Aorta (tissue), 5 donors: ENCODE measurements at regions not wholly inside any gene's neighbourhood (a gene's known extent, or its start where the extent isn't known, plus 50 kb on each side); places are given as distances from the start of the nearest gene placed in this dataset.
A peak's percentile ranks its signal among the peaks of the same experiment; 100 is the strongest.

Experiments used
- ATAC-seq: fragments of 200-7000 bp; cut with Tn5 transposase; one replicate; pipeline ENCODE4 v1.9.1; 2022; ENCODE audit warnings: moderate library complexity; ENCODE audit not compliant: low FRiP score
- DNase-seq, 2 donors: peaks; one replicate each; pipeline ENCODE4 v3.0.0-alpha.2; 2020
- H3K27ac ChIP-seq, 2 donors: one replicate each; pipeline ENCODE4 v1.5.1; 2013; ENCODE audit warnings: low read length in 2 of 2, mild to moderate bottlenecking in 2 of 2, moderate library complexity in 2 of 2, control low read depth in 1 of 2, inconsistent platforms in 1 of 2, low read depth in 1 of 2
- H3K27me3 ChIP-seq, 2 donors: one replicate each; pipeline ENCODE4 v1.6.1; 2013; ENCODE audit warnings: control low read depth in 1 of 2, low read length in 1 of 2, mild to moderate bottlenecking in 1 of 2, moderate library complexity in 1 of 2; ENCODE audit not compliant: insufficient read depth in 2 of 2, control insufficient read depth in 1 of 2
- H3K36me3 ChIP-seq, 2 donors: one replicate each; pipeline ENCODE4 v1.6.1; 2013; ENCODE audit warnings: control low read depth in 1 of 2, low read length in 1 of 2, mild to moderate bottlenecking in 1 of 2; ENCODE audit not compliant: insufficient read depth in 2 of 2, control insufficient read depth in 1 of 2
- H3K4me1 ChIP-seq, 2 donors: one replicate each; pipeline ENCODE4 v1.6.1; 2013; ENCODE audit warnings: low read length in 2 of 2, control low read depth in 1 of 2, mild to moderate bottlenecking in 1 of 2, moderate library complexity in 1 of 2; ENCODE audit not compliant: insufficient read depth in 2 of 2, control insufficient read depth in 1 of 2
- H3K4me3 ChIP-seq, 2 donors: one replicate each; pipeline ENCODE4 v1.5.1; 2013; ENCODE audit warnings: low read length in 2 of 2, control low read depth in 1 of 2, mild to moderate bottlenecking in 1 of 2
- H3K9me3 ChIP-seq: one replicate; pipeline ENCODE4 v1.6.1; 2013; ENCODE audit warnings: mild to moderate bottlenecking, low read length; ENCODE audit not compliant: control insufficient read depth
- WGBS, 2 donors: extraction: QIAGEN DNeasy Blood & Tissue Kit; methylation state at CpG; one replicate each; pipeline ENCODE4 v1.1.7; 2013; 5-methylcytosine and 5-hydroxymethylcytosine counted together
- intact Hi-C, 2 donors: fragments of 100-400 bp; cut with DNase I; formaldehyde crosslinking; loops; one replicate each; pipeline versions ENCODE4 v1.14.2 to v1.15.0; 2022
- donor health status: healthy with polysubstance abuse.
- donor health status: Bipolar disorder and iron deficiency.
- donor health status: DM: no; HTN: no; CAD: no.
- donor health status: DM: no; HTN: no; CAD: no.
- donor health status: DM: yes; HTN: yes; CAD: no.

GRCh38 chr1:239807361-239807760, 284.3 kb upstream of the FMN2 start:
- Histone ChIP-seq H3K4me1 (peaks cover 0 to 3% of the 10 kb centered on the region in 2 donors), H3K4me3 (no peak overlapping the region), H3K9me3 (no peaks in the 10 kb centered on the region), H3K36me3 (no peaks in the 10 kb centered on the region), H3K27ac (no peak overlapping the region), H3K27me3 (no peaks in the 10 kb centered on the region)
- DNase-seq (no peak), ATAC-seq (no peak)
- intact Hi-C loops = no loop called here

DNA sequence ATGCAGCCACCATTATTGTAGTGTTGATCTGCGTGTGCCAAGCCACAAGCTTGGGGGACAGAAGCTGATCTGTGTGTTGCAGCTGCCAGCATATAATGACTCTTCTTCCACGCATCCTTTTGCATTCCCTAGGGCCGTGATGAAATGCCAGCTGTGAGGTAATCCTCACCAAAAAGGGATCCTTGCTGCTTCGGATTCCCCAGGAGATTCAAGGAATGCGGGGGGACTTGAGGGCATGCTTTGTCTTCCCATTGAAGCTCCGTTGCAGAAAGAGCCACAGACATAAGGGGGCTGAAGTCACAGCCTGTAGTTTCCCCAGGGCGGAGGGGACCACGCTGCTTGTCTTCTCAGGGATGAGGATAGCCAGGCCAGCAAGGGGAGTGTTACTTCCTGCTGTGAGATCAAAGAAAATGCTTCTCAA, 281.6 kb upstream of the FMN2 start:
- H3K4me3 ChIP-seq = no peak overlapping the region
- H3K4me1 ChIP-seq = peaks cover 2 to 3% of the 10 kb centered on the region in 2 donors
- no peak for DNase-seq
- H3K27me3 ChIP-seq = no peaks in the 10 kb centered on the region
- ATAC-seq = no peak
- no peak overlapping the region for H3K27ac ChIP-seq
- intact Hi-C loops = loop anchor here in 1 of 2 donors (10.0 kb wide), 1 partner anchor 85 kb away; no protein-coding TSS in a partner anchor
- 85 to 86% methylated on average over 8 of the region's 8 CpGs for WGBS, 2 donors
- no peaks in the 10 kb centered on the region for H3K36me3 ChIP-seq
- no peaks in the 10 kb centered on the region for H3K9me3 ChIP-seq

- Histone ChIP-seq H3K4me3 (no peak overlapping the region), H3K36me3 (no peaks in the 10 kb centered on the region), H3K27me3 (no peaks in the 10 kb centered on the region), H3K9me3 (no peaks in the 10 kb centered on the region), H3K4me1 (peaks cover 0 to 2% of the 10 kb centered on the region in 2 donors), H3K27ac (no peak overlapping the region)
- no peak for DNase-seq
- ATAC-seq = no peak
- WGBS, 2 donors = 84 to 85% methylated on average over 7 of the region's 7 CpGs
- intact Hi-C loops = loop anchor here in 1 of 2 donors (10.0 kb wide), 1 partner anchor 83 kb away; no protein-coding TSS in a partner anchor
Observed at GRCh38 chr1:239811211-239811885, 280.3 kb upstream of the FMN2 start.

- Histone ChIP-seq H3K36me3 (no peaks in the 10 kb centered on the region), H3K4me3 (no peak overlapping the region), H3K27me3 (no peaks in the 10 kb centered on the region), H3K4me1 (peaks cover 0 to 2% of the 10 kb centered on the region in 2 donors), H3K9me3 (no peaks in the 10 kb centered on the region), H3K27ac (no peak overlapping the region)
- ATAC-seq = no peak
- 97 to 100% methylated on average over 1 of the region's 1 CpG for WGBS, 2 donors
- DNase-seq = no peak
- intact Hi-C loops = loop anchor here in 1 of 2 donors (10.0 kb wide), 1 partner anchor 82 kb away; no protein-coding TSS in a partner anchor
Observed at GRCh38 chr1:239812580-239812979, 279.1 kb upstream of the FMN2 start.

- Histone ChIP-seq H3K4me3 (no peak overlapping the region), H3K4me1 (peaks cover 0 to 2% of the 10 kb centered on the region in 2 donors), H3K36me3 (no peaks in the 10 kb centered on the region), H3K27me3 (no peaks in the 10 kb centered on the region), H3K27ac (peak overlapping the region in 1 of 2 donors; percentile 80), H3K9me3 (no peaks in the 10 kb centered on the region)
- DNase-seq = peak in 1 of 2 donors; percentile 50
- intact Hi-C loops = loop anchor here in 1 of 2 donors (10.0 kb wide), 1 partner anchor 80 kb away; no protein-coding TSS in a partner anchor
- peak; percentile 65 for ATAC-seq
- 22 to 25% methylated on average over 8 of the region's 8 CpGs for WGBS, 2 donors
Observed at GRCh38 chr1:239814306-239814881, 277.3 kb upstream of the FMN2 start.

GRCh38 chr1:239815074-239815473, 276.6 kb upstream of the FMN2 start:
- DNase-seq (no peak), ATAC-seq (no peak)
- WGBS, 2 donors = 80 to 81% methylated on average over 4 of the region's 4 CpGs
- Histone ChIP-seq H3K27ac (peak overlapping the region; percentile 64 to 74), H3K4me3 (no peak overlapping the region), H3K4me1 (peaks cover 0 to 2% of the 10 kb centered on the region in 2 donors), H3K9me3 (no peaks in the 10 kb centered on the region), H3K36me3 (no peaks in the 10 kb centered on the region), H3K27me3 (no peaks in the 10 kb centered on the region)
- intact Hi-C loops = loop anchor here in 1 of 2 donors (5.0 to 10.0 kb wide), 2 partner anchors 38 to 80 kb away; no protein-coding TSS in a partner anchor

DNA sequence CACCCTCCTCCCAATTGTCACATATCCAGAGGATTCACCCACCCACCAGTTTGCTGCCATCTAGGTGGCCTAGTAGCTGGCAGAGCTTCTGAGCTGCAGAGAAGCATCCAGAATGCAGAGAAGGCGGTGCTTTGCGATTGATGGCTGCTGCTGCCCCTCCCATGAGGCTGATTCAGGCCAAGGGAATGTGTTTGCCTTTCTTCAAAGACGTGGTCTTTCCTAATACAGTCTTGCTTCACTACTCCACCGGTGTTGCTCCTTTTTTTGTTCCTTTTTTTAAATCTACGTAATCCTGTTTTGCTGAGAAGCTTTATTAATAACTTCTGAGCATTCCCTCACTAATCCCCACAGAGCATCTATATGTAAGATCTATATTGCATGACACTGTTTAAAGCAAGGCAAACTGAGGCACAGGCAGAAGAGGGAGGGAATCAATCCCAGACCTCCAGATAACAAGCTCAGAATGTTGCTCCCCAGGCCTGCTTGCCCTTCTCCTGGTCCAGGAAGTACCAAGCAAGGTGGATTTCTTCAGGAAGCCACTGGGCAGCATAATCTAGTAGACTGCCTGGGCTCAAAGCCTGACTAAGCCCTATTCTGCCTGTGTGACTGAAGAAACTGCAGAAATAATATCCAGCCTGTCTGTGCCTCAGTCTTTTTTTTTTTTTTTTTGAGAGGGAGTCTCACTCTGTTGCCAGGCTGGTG, 275.5 kb upstream of the FMN2 start:
- ATAC-seq (peak; percentile 73), DNase-seq (peak; percentile 74 to 78)
- H3K27ac ChIP-seq = peak overlapping the region; percentile 77 to 100
- H3K9me3 ChIP-seq = no peaks in the 10 kb centered on the region
- H3K27me3 ChIP-seq = no peaks in the 10 kb centered on the region
- H3K4me3 ChIP-seq = no peak overlapping the region
- H3K4me1 ChIP-seq = peaks cover 0 to 2% of the 10 kb centered on the region in 2 donors
- H3K36me3 ChIP-seq = no peaks in the 10 kb centered on the region
- intact Hi-C loops = loop anchor here in 1 of 2 donors (5.0 to 10.0 kb wide), 2 partner anchors 39 to 79 kb away; no protein-coding TSS in a partner anchor
- WGBS, 2 donors = 2 to 6% methylated on average over 5 of the region's 5 CpGs

- no peak overlapping the region for H3K4me3 ChIP-seq
- no peaks in the 10 kb centered on the region for H3K9me3 ChIP-seq
- no peak for ATAC-seq
- no peak for DNase-seq
- H3K27ac ChIP-seq = peak overlapping the region; percentile 46 to 53
- peaks cover 0 to 2% of the 10 kb centered on the region in 2 donors for H3K4me1 ChIP-seq
- intact Hi-C loops = loop anchor here in 1 of 2 donors (5.0 to 10.0 kb wide), 2 partner anchors 40 to 78 kb away; no protein-coding TSS in a partner anchor
- H3K36me3 ChIP-seq = no peaks in the 10 kb centered on the region
- no peaks in the 10 kb centered on the region for H3K27me3 ChIP-seq
- 81 to 89% methylated on average over 1 of the region's 1 CpG for WGBS, 2 donors
Observed at GRCh38 chr1:239817276-239817675, 274.4 kb upstream of the FMN2 start.
